Ascending aorta (tissue), 2 donors: ENCODE measurements at regions not wholly inside any gene's neighbourhood (a gene's known extent, or its start where the extent isn't known, plus 50 kb on each side); places are given as distances from the start of the nearest gene placed in this dataset.

Experiments used
- DNase-seq, 2 donors: peaks; one replicate each; pipeline ENCODE4 v3.0.0-alpha.2; 2019; ENCODE audit warnings: low spot score in 2 of 2
- H3K27ac ChIP-seq, 2 donors: fragments of 200-600 bp; sonication (generic); one replicate each; pipeline ENCODE4 v1.5.1; 2016 to 2017; ENCODE audit warnings: mild to moderate bottlenecking in 1 of 2
- H3K27me3 ChIP-seq: fragments of 200-600 bp; sonication (generic); one replicate; pipeline ENCODE4 v1.5.1; 2017
- H3K36me3 ChIP-seq, 2 donors: fragments of 200-600 bp; sonication (generic); one replicate each; pipeline ENCODE4 v1.5.1; 2016
- H3K4me1 ChIP-seq, 2 donors: fragments of 200-600 bp; sonication (generic); one replicate each; pipeline ENCODE4 v1.5.1; 2016 to 2017; ENCODE audit warnings: mild to moderate bottlenecking in 1 of 2
- H3K4me3 ChIP-seq, 2 donors: fragments of 200-600 bp; sonication (generic); one replicate each; pipeline ENCODE4 v1.5.1; 2016 to 2017; ENCODE audit warnings: mild to moderate bottlenecking in 1 of 2
- H3K9me3 ChIP-seq, 2 donors: fragments of 200-600 bp; sonication (generic); one replicate each; pipeline ENCODE4 v1.5.1; 2016
- CTCF ChIP-seq, 3 experiments: fragments of 200-600 bp in 2 of 3; fragments of 450-650 bp in 1 of 3; sonication (generic) in 2 of 3; IDR thresholded peaks; one replicate each; pipeline ENCODE4 v1.5.1; 2016 to 2019; ENCODE audit warnings: antibody characterized with exemption in 3 of 3, mild to moderate bottlenecking in 1 of 3, moderate library complexity in 1 of 3
- intact Hi-C: fragments of 100-400 bp; cut with DNase I; formaldehyde crosslinking; loops from one replicate; pipeline ENCODE4 v1.15.1; 2023

DNA sequence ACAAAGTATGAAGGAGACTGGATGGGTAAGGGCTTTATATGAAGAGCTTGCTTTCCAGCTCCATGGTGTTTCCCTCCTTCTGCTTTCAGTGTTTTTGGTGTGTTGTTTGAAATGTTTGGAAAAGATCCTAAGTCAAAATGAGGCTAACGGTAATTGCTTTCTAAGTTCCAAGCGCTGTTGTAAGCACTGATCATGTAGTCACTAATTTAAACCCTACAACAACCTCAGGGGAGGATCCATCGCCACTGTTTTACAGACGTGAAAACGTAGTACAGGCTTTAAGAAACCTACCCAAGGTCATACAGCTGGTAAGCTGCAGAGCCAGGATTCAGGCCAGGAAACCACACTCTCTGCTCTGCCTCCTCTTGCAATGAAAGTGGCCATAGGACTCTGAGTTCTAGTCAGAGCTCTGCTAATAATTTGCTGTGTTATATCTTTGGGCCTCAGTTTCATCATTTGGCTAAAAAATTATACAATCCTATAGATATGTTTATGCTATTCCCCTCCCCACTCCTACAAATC, 102.9 kb upstream of the PGRMC2 start:
- H3K4me3 ChIP-seq: no peak overlapping the region
- no peaks in the 10 kb centered on the region for H3K27me3 ChIP-seq
- no peak for TF ChIP-seq CTCF (IDR thresholded peaks at IDR 0.05)
- H3K9me3 ChIP-seq: no peaks in the 10 kb centered on the region
- DNase-seq: no peak
- intact Hi-C loops: no loop called here
- peaks cover 3 to 24% of the 10 kb centered on the region in 2 donors for H3K4me1 ChIP-seq
- H3K27ac ChIP-seq: peak overlapping the region in 1 of 2 donors; percentile 9
- no peaks in the 10 kb centered on the region for H3K36me3 ChIP-seq

- Histone ChIP-seq H3K27me3 (no peaks in the 10 kb centered on the region), H3K9me3 (no peaks in the 10 kb centered on the region), H3K4me3 (no peak overlapping the region), H3K4me1 (peaks cover 3 to 26% of the 10 kb centered on the region in 2 donors), H3K36me3 (no peaks in the 10 kb centered on the region), H3K27ac (no peak overlapping the region)
- intact Hi-C loops: loop anchor here (5.0 kb wide), 2 partner anchors 64 to 424 kb away; no protein-coding TSS in a partner anchor
- TF ChIP-seq CTCF (IDR thresholded peaks at IDR 0.05): no peak
- DNase-seq: no peak
These were observed 101.2 kb upstream of the PGRMC2 start for GRCh38 chr4:128388796-128389195.

GRCh38 chr4:128388352-128388630, 100.7 kb upstream of the PGRMC2 start:
- TF ChIP-seq CTCF (IDR thresholded peaks at IDR 0.05): no peak
- H3K9me3 ChIP-seq: no peaks in the 10 kb centered on the region
- H3K27ac ChIP-seq: no peak overlapping the region
- H3K4me3 ChIP-seq: no peak overlapping the region
- intact Hi-C loops: loop anchor here (5.0 kb wide), 2 partner anchors 64 to 424 kb away; no protein-coding TSS in a partner anchor
- no peaks in the 10 kb centered on the region for H3K27me3 ChIP-seq
- peaks cover 1 to 23% of the 10 kb centered on the region in 2 donors for H3K4me1 ChIP-seq
- no peaks in the 10 kb centered on the region for H3K36me3 ChIP-seq
- no peak for DNase-seq

GRCh38 chr4:128387600-128388351, 100.2 kb upstream of the PGRMC2 start:
- H3K4me1 ChIP-seq: peaks cover 0 to 21% of the 10 kb centered on the region in 2 donors
- H3K27ac ChIP-seq: peak overlapping the region; percentile 53 to 58
- no peak for DNase-seq
- no peaks in the 10 kb centered on the region for H3K9me3 ChIP-seq
- H3K4me3 ChIP-seq: no peak overlapping the region
- no peak for TF ChIP-seq CTCF (IDR thresholded peaks at IDR 0.05)
- H3K27me3 ChIP-seq: no peaks in the 10 kb centered on the region
- intact Hi-C loops: loop anchor here (2.0 to 5.0 kb wide), 5 partner anchors 17 to 705 kb away; partner anchors contain the start of genes PGRMC2 and SCLT1
- no peaks in the 10 kb centered on the region for H3K36me3 ChIP-seq

DNA sequence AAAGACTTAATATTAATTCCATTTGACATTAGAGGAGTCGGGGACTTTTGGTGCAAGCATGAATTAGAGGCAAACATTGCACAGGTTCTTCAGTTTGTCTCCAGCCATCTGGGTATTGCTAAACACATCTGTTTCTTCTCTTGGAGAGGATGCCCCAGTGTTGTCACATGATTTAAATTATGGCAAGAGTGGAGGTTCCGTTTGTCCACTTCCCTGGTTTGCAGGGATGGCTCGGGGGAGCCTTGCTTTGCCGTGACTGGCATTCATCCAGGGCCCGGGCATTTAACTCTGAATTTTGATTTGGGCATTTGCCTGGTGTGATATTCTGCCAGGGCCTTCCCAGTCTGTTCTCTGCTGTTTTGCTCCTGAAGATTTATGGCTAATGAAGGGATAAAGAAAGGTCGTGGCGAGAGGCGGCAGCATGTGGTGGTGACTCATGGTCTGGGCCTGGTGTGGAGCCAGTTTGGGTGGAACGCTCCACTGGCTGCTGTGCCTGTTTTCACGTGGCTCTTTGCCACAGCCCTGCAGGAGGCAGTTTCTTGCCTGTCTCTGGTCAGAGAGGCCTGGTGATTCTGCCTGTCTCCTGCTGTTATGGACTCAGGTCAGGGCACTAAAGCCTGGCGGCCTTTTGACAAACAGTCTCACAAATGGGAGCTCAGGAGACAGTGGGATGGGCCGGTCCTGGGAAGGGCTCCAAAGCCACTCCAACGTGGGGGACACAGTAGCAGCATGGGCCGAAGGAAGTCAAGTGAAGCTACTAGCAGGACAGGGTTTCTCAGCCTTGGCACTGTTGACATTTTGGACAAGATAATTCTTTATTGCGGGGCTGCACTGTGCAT, 99.4 kb upstream of the PGRMC2 start:
- no peak for TF ChIP-seq CTCF (IDR thresholded peaks at IDR 0.05)
- H3K4me3 ChIP-seq: peak overlapping the region in 1 of 2 donors; percentile 38
- H3K27ac ChIP-seq: peak overlapping the region; percentile 58 to 69
- no peaks in the 10 kb centered on the region for H3K27me3 ChIP-seq
- no peaks in the 10 kb centered on the region for H3K9me3 ChIP-seq
- H3K4me1 ChIP-seq: peaks cover 0 to 21% of the 10 kb centered on the region in 2 donors
- intact Hi-C loops: loop anchor here (1.0 to 5.0 kb wide), 6 partner anchors 16 to 706 kb away; partner anchors contain the start of genes PGRMC2 and SCLT1
- H3K36me3 ChIP-seq: no peaks in the 10 kb centered on the region
- DNase-seq: peak; percentile 63 to 95
